ENCODE measurements at regions not wholly inside any gene's neighbourhood (a gene's known extent, or its start where the extent isn't known, plus 50 kb on each side); places are given as distances from the start of the nearest gene placed in this dataset.

DNA sequence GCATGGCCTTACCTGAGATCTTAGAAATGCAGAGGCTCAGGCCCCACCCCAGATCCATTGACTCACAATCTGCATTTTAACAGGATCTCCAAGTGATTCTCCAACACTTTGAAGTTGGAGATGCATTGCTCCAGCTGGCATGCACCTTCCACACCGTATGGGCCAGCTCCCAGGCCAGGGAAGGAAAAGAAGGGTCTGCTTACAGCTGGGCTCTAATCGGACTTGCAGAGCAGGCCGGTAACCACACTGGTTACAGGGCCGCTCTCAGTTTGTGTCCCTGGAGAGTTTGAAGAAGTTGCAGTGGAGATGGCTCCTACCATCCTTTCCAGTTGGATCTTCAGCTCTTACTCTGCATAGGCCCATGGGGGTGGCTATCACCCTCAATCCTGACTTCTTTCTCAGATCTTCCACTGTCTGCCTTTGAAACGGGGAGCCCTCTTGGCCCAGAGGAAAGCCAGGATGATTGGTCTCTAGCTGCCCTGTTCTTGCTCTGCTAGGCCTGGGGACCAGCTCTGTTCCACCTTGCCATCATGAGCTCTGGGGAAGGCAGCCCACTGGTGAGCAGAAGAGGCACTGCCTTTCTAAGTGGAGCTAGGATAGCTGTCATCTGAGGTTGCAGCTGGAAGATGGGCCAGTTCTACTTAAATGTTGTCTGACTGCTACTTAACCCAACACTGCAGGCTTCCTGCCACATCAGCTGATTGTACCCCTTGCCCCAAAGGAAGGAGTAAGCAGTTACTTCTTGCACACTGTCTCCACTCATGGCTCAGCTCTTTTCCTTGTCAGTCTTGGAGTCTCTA lies 105.6 kb upstream of the NAV2 start:
- TF ChIP-seq, protein P1, sequence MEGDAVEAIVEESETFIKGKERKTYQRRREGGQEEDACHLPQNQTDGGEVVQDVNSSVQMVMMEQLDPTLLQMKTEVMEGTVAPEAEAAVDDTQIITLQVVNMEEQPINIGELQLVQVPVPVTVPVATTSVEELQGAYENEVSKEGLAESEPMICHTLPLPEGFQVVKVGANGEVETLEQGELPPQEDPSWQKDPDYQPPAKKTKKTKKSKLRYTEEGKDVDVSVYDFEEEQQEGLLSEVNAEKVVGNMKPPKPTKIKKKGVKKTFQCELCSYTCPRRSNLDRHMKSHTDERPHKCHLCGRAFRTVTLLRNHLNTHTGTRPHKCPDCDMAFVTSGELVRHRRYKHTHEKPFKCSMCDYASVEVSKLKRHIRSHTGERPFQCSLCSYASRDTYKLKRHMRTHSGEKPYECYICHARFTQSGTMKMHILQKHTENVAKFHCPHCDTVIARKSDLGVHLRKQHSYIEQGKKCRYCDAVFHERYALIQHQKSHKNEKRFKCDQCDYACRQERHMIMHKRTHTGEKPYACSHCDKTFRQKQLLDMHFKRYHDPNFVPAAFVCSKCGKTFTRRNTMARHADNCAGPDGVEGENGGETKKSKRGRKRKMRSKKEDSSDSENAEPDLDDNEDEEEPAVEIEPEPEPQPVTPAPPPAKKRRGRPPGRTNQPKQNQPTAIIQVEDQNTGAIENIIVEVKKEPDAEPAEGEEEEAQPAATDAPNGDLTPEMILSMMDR (IDR thresholded peaks at IDR 0.05): no peak
- TF ChIP-seq POLR2A (IDR thresholded peaks at IDR 0.05) (no peak), EP300 (IDR thresholded peaks at IDR 0.05) (no peak), POLR2AphosphoS5 (IDR thresholded peaks at IDR 0.05) (no peak)
- no peaks in the 10 kb centered on the region for H3K36me3 ChIP-seq
- H3K27me3 ChIP-seq: no peaks in the 10 kb centered on the region
- intact Hi-C loops (cut with DNase I): no loop called here
- DNase-seq: no peak
- H3K27ac ChIP-seq: peak overlapping the region in 3 of 4 donors; percentile 74 to 78 (median 75)
- H3K4me1 ChIP-seq: peaks cover 0 to 40% (median 23%) of the 10 kb centered on the region in 4 donors
- no peaks in the 10 kb centered on the region for H3K9me3 ChIP-seq
- no peak overlapping the region for H3K4me3 ChIP-seq
- 88 to 92% methylated on average over 5 of the region's 5 CpGs for WGBS, 2 donors

DNA sequence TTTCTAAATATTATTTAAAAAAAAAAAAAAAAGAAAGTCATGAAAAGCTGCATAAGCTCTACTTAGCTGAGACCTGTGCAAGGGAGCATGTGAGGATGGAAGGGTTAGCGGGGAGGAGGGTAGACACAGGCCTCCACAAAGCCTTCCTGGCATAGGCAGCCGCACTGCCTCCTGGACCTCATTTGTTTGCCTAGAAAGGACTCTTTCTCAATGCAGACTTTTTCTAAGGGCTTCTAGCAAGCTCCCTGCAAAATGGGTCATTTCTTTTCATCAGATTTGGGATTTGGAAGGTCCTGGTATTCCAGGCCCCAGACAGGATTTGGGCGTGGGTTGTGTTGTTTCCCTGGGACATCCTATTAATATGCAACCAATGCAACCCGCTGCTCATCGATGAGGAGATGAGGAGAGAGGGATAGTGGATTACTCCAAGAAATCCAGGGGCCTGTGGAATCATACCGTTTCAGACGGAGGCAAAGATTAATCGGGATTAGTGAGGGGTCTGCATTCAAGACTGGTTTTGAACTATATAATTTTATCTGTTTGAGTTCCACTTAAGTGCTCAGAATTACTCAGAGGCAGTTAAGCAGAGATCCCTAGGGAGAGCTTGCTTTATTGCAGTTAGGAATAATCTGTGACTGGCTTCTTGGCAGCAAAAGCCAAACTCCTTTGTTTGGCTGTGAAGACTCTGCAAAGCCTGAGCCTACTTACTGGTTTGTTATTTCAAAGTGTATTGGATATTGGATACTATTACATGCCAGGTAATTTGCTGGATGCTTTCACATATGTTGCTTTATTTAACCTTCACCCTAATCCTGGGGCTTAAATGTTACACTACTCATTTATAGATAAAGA lies 106.9 kb upstream of the NAV2 start:
- no peak overlapping the region for H3K4me3 ChIP-seq
- no peaks in the 10 kb centered on the region for H3K36me3 ChIP-seq
- DNase-seq: no peak
- peaks cover 0 to 42% (median 23%) of the 10 kb centered on the region in 4 donors for H3K4me1 ChIP-seq
- no peaks in the 10 kb centered on the region for H3K9me3 ChIP-seq
- peak overlapping the region in 3 of 4 donors; percentile 74 to 78 (median 75) for H3K27ac ChIP-seq
- 85 to 89% methylated on average over 8 of the region's 8 CpGs for WGBS, 2 donors
- intact Hi-C loops (cut with DNase I): no loop called here
- no peaks in the 10 kb centered on the region for H3K27me3 ChIP-seq
- TF ChIP-seq EP300 (IDR thresholded peaks at IDR 0.05) (no peak), POLR2A (IDR thresholded peaks at IDR 0.05) (no peak), POLR2AphosphoS5 (IDR thresholded peaks at IDR 0.05) (peak in 1 of 4 donors; percentile 19)
- TF ChIP-seq, protein P1 (IDR thresholded peaks at IDR 0.05): no peak

DNA sequence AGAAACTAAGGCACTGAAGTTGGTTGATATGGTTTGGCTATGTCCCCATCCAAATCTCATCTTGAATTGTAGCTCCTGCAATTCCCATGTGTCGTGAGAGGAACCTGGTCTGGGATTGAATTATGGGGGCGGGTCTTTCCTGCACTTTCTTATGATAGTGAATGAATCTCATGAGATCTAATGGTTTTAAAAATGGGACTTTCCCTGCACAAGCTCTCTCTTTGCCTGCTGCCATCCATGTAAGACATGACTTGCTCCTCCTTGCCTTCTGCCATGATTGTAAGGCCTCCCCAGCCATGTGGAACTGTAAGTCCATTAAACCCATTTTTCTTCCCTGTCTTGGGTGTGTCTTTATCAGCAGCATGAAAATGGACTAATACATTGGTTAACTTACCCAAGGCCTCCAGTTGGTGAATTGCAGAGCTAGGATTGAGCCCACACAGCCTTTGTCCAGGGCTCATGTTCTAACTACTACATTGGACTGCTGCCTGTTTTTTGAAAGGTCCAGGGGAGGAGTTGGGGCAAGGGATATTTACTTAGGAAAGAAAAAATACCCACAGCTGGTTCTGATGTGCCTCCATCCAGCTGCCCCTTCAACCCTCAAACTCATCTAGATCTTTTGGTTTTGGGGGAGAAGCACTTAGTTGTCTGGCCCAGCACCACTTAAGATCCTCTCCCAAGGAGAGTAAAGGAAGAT lies 107.8 kb upstream of the NAV2 start:
- H3K4me3 ChIP-seq: no peak overlapping the region
- H3K9me3 ChIP-seq: no peaks in the 10 kb centered on the region
- peaks cover 0 to 44% (median 23%) of the 10 kb centered on the region in 4 donors for H3K4me1 ChIP-seq
- 93 to 96% methylated on average over 2 of the region's 2 CpGs for WGBS, 2 donors
- no peak for DNase-seq
- TF ChIP-seq, protein P1 (IDR thresholded peaks at IDR 0.05): no peak
- TF ChIP-seq POLR2AphosphoS5 (IDR thresholded peaks at IDR 0.05) (no peak), EP300 (IDR thresholded peaks at IDR 0.05) (no peak), POLR2A (IDR thresholded peaks at IDR 0.05) (no peak)
- intact Hi-C loops (cut with DNase I): no loop called here
- H3K36me3 ChIP-seq: no peaks in the 10 kb centered on the region
- H3K27ac ChIP-seq: peak overlapping the region in 3 of 4 donors; percentile 74 to 78 (median 75)
- no peaks in the 10 kb centered on the region for H3K27me3 ChIP-seq

DNA sequence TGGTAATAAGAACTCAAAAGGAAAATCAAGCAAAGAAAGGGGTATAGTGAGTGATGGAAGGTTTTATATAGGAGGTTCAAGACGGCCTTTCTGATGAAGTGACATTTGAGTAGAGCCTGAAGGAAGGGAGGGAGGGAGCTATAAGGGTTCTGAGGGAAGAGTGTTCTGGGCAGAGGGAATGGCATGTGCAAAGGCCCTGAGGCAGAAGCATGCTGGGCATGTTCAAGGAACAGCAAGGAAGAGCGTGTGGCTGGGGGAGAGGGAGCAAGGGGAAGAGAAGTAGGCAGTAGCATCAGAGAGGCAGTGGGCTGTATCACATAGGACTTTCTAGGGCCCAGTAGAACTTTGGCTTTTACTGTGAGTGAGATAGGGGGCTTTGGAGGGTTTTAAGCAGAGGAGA lies 108.9 kb upstream of the NAV2 start:
- peaks cover 0 to 44% (median 23%) of the 10 kb centered on the region in 4 donors for H3K4me1 ChIP-seq
- intact Hi-C loops (cut with DNase I): no loop called here
- no peak for DNase-seq
- no peak overlapping the region for H3K4me3 ChIP-seq
- WGBS, 2 donors: 91 to 94% methylated on average over 2 of the region's 2 CpGs
- no peaks in the 10 kb centered on the region for H3K36me3 ChIP-seq
- H3K27ac ChIP-seq: no peak overlapping the region
- no peaks in the 10 kb centered on the region for H3K9me3 ChIP-seq
- TF ChIP-seq, protein P1 (IDR thresholded peaks at IDR 0.05): no peak
- TF ChIP-seq POLR2AphosphoS5 (IDR thresholded peaks at IDR 0.05) (no peak), POLR2A (IDR thresholded peaks at IDR 0.05) (no peak), EP300 (IDR thresholded peaks at IDR 0.05) (no peak)
- no peaks in the 10 kb centered on the region for H3K27me3 ChIP-seq
